HG03520 (cell line): ENCODE measurements at regions not wholly inside any gene's neighbourhood (a gene's known extent, or its start where the extent isn't known, plus 50 kb on each side); places are given as distances from the start of the nearest gene placed in this dataset.

Source experiments
- ATAC-seq: cut with Tn5 transposase; IDR thresholded peaks from one replicate; pipeline ENCODE4 v1.9.1; 2021; ENCODE audit warnings: mild to moderate bottlenecking, moderate library complexity; ENCODE audit not compliant: unreplicated experiment

- ATAC-seq, result no peak
Measured at GRCh38 chr2:66691031-66691965, 256.4 kb downstream of the MEIS1 start.

GRCh38 chr2:66692521-66693054, 257.7 kb downstream of the MEIS1 start:
- no peak for ATAC-seq

- ATAC-seq, result no peak
Measured at GRCh38 chr2:66693076-66693965, 258.4 kb downstream of the MEIS1 start.

GRCh38 chr2:66694087-66694860, 259.3 kb downstream of the MEIS1 start:
- no peak for ATAC-seq

- no peak for ATAC-seq
Measured at GRCh38 chr2:66695226-66695735, 260.4 kb downstream of the MEIS1 start.

- ATAC-seq, result no peak
Measured at GRCh38 chr2:66696374-66696773, 261.4 kb downstream of the MEIS1 start.

GRCh38 chr2:66696886-66697285, 262.0 kb downstream of the MEIS1 start:
- no peak for ATAC-seq

GRCh38 chr2:66697366-66697765, 262.4 kb downstream of the MEIS1 start:
- no peak for ATAC-seq

- no peak for ATAC-seq
Measured at GRCh38 chr2:66698091-66698490, 263.2 kb downstream of the MEIS1 start.

- no peak for ATAC-seq
Measured at GRCh38 chr2:66698576-66699239, 263.8 kb downstream of the MEIS1 start.

- no peak for ATAC-seq
Measured at GRCh38 chr2:66699416-66699792, 264.5 kb downstream of the MEIS1 start.

- ATAC-seq, result no peak
Measured at GRCh38 chr2:66699793-66700676, 265.1 kb downstream of the MEIS1 start.

- ATAC-seq, result no peak
Measured at GRCh38 chr2:66700677-66701066, 265.7 kb downstream of the MEIS1 start.

GRCh38 chr2:66701251-66701650, 266.3 kb downstream of the MEIS1 start:
- ATAC-seq, result no peak

- ATAC-seq, result no peak
Measured at GRCh38 chr2:66701656-66702055, 266.7 kb downstream of the MEIS1 start.

GRCh38 chr2:66702301-66702700, 267.4 kb downstream of the MEIS1 start:
- no peak for ATAC-seq

GRCh38 chr2:66704786-66705185, 269.9 kb downstream of the MEIS1 start:
- no peak for ATAC-seq

- ATAC-seq, result no peak
Measured at GRCh38 chr2:66714610-66715009, 279.7 kb downstream of the MEIS1 start.
